Suppressor macrophage treated with lipopolysaccharide for 1 hour (primary cell): ENCODE measurements at regions not wholly inside any gene's neighbourhood (a gene's known extent, or its start where the extent isn't known, plus 50 kb on each side); places are given as distances from the start of the nearest gene placed in this dataset.
A peak's percentile ranks its signal among the peaks of the same experiment; 100 is the strongest.

Experiments
- DNase-seq, 3 donors: peaks; one replicate each; pipeline ENCODE4 v3.0.0-alpha.2; 2020 to 2022

GRCh38 chr9:109549386-109549785 is 51.3 kb upstream of the PTPN3 start:
- no peak for DNase-seq

DNA sequence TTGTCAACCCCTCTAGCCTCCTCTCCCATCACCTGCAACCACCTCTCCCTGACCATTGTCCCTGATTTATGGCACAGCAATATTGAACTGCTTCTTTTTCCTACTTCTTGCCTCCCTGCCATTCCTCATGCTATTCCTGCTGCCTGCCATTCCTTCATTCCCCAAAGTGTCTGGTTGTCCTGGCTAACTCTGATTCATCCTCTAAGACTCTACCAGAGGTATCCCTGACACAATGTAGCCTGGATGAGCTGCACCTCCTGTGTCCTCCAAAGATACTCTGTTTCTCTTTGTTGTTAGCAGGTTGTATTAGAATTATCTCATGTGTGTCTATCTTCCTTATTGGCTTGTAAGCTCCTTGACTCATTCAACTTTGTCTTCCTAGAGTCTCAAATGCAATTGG is 53.5 kb upstream of the PTPN3 start:
- DNase-seq = no peak

GRCh38 chr9:109555215-109555614 is 57.1 kb upstream of the PTPN3 start:
- DNase-seq = no peak

DNA sequence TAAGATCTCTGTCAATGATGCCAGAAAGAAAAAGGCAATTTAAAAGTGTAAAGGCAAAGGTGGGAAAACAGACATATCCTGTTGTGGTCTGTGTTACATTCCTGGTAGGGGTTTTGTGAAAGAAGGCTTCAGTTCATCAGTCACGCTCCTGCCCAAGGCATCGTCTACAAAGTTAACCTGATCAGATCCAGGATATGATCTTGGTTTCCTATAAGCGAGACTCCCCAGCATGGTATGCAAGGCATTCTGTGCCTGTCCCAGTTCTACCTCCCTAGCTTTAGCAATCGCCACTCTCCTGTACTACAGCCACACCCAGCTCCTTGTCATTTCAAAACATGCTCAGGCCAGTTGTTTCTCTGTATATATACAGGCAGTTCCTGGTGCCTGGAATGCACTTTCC is 58.0 kb upstream of the PTPN3 start:
- DNase-seq = no peak

GRCh38 chr9:109556786-109557185 is 58.7 kb upstream of the PTPN3 start:
- no peak for DNase-seq

GRCh38 chr9:109557481-109557880 is 59.4 kb upstream of the PTPN3 start:
- no peak for DNase-seq

GRCh38 chr9:109558718-109559151 is 60.6 kb upstream of the PTPN3 start:
- DNase-seq = peak in 1 of 3 donors; percentile 2

- DNase-seq = no peak
These were observed 62.5 kb upstream of the PTPN3 start for GRCh38 chr9:109560470-109561132.

DNA sequence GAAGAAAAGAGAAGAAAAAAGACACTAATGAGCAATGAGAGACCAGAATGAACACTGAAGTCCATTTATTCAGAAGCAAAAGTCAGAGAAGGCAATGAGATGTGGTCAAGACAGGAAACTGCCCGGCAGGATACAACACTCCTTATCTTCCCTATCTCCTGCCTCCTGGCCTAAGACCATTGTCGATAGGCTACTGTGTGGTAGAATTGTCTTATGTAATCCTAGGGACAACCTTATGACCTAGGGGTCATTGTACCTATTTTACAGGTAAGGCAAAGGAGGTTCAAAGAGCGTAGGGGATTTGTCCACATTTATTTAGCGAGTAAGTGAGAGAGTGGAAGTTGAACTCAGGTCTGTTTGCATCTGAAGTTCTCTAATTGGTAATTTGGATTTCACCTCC is 63.0 kb upstream of the PTPN3 start:
- no peak for DNase-seq

DNA sequence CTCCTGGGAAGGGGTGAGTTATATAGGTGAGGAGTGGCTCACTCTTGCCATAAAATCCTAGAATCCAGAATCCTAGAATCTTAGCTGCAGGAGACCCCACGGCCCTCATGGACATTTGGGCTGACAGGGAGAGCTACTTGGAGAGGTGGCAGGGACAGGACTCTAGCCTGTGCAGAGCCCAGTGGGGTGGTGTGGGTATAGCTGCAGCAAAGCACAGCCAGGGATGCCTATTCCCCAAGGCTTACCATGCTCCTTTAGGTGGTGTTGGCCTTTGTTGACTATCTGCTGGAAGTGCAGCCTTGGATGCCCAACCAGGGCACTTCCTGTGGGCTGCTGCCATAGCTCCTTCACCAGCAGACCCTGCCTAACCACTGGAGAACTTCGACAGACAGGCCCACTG is 70.0 kb upstream of the PTPN3 start:
- no peak for DNase-seq

- no peak for DNase-seq
These were observed 70.6 kb upstream of the PTPN3 start for GRCh38 chr9:109568568-109569210.

DNA sequence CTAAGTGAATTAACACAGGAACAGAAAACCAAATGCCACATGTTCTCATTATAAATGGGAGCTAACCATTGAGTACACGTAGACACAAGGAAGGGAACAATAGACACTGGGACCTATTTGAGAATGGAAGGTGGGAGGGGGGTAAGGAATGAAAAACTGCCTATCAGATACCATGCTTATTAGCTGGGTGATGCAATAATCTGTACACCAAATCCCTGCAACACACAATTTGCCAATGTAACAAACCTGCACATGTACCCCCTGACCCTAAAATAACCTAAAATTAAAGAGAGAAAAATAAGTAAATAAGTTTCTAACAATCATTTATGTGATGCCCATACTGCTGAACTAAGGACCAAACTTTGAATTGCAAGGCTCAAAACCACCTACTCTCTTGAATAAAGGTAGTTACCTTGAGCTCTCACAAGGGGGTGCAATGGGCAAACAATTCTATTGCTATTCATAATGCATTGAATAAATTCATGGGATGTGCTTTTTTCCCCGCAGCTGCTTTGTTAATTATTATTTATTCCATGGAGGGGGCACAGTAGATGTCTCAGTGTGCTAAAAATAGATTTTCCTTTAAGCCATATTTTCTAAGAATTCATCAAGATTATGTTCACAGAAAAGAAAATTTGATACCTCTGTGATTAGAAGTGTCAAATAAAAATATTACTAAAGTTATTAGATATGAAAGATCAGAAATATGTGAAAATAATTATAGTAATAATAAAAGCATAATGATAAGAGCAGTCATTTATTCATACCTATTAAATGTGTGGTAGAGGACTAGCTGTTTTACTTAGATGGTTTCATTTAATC is 76.2 kb upstream of the PTPN3 start:
- peak; percentile 61 to 63 (median 63) for DNase-seq

GRCh38 chr9:109576762-109577161 is 78.7 kb upstream of the PTPN3 start:
- DNase-seq = no peak

GRCh38 chr9:109579191-109579948 is 81.3 kb upstream of the PTPN3 start:
- DNase-seq = no peak

GRCh38 chr9:109582386-109582785 is 84.3 kb upstream of the PTPN3 start:
- no peak for DNase-seq

DNA sequence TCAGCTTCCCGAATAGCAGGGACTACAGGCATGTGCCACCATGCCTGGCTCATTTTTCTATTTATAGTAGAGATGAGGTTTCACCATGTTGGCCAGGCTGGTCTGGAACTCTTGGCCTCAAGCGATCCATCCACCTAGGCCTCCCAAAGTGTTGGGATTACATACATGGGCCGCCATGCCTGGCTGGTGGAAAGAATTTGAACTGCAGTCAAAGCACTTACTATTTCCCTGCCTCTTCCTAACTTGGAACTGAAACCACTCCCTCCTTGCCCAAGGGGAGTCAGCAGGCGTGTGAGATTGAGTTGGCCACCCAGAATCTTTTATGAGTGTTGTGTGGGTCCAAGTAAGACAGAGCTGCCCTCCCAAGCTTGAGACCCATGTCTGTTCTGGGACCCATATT is 86.1 kb upstream of the PTPN3 start:
- no peak for DNase-seq

GRCh38 chr9:109585796-109586195 is 87.7 kb upstream of the PTPN3 start:
- no peak for DNase-seq

GRCh38 chr9:109586993-109587392 is 88.9 kb upstream of the PTPN3 start:
- no peak for DNase-seq

DNA sequence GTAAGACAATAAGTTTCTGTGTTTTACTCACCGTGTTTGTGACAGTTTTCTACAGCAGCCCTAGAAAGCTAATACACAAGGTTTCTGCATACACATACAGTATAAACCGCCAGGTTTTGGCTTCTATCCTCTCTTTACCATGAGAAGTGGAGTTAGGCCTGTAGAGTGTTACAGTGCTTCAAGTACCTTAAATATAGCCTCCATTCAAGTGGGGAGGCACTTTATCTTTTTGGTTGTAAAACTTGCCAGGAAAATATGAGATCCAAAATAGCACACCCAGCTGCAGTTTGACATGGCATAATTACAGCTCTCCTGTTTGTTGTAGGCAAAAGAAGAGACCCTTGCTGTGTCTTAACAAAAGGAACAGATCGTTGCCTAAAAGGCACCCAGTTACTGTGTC is 90.3 kb upstream of the PTPN3 start:
- no peak for DNase-seq

- DNase-seq = no peak
These were observed 92.9 kb upstream of the PTPN3 start for GRCh38 chr9:109590966-109591365.

- no peak for DNase-seq
These were observed 93.6 kb upstream of the PTPN3 start for GRCh38 chr9:109591691-109592090.

- no peak for DNase-seq
These were observed 95.5 kb upstream of the PTPN3 start for GRCh38 chr9:109593612-109594011.

DNA sequence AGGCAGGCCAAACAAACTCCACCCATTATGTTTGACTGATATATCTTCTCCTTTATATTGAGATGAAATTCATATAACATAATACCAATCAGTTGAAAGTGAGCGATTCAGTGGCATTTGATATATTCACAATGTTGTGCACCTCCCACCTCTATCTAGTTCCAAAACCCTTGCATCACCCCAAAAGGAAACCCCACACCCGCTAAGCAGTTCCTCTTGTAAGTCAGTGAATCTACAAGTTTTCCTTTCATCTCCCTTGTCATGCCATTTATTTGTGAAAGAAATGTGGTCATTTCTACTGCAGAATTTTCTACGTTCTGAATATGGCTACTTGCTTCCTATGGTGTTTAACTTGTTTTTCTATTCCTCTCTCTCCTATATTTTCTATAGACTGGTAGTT is 99.4 kb upstream of the PTPN3 start:
- peak; percentile 12 to 41 (median 16) for DNase-seq
